ENCODE measurements at regions not wholly inside any gene's neighbourhood (a gene's known extent, or its start where the extent isn't known, plus 50 kb on each side); places are given as distances from the start of the nearest gene placed in this dataset.
A peak's percentile ranks its signal among the peaks of the same experiment; 100 is the strongest.

DNA sequence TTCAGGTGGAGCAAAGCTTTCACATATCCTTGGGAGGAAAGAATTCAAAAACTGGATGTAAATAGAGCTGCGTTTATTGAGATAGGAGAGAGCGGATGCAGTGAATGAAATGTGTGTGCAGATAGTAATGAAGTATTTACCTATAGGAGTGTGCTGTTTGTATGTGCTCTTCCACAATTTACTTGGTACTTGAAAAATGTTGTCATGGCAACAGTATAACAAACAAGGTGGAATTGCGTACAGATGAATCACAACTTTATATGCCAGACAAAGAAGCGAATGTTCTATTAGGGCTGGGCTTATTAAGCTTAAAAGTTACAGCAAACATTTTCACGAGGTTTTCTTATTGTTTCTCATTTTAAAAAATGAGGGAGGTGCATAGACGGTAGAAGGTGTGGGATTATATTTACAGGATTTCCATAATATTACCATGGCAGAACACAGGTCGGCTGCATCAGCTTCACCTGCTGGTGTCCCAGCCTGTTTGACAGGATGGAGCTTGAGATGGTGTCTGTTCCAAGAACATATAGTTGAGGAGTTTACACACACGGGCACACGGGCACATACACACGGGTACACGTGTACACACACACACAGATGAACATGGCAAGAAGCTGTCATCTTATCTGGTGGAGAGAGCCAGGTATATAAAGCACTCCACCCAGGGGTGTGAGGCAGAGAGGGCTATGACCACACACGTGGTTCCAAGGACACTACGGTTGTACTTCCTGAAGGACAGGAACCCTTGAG lies 155.7 kb downstream of the RMI1 start:
- peak; percentile 9 to 21 for DNase-seq

DNA sequence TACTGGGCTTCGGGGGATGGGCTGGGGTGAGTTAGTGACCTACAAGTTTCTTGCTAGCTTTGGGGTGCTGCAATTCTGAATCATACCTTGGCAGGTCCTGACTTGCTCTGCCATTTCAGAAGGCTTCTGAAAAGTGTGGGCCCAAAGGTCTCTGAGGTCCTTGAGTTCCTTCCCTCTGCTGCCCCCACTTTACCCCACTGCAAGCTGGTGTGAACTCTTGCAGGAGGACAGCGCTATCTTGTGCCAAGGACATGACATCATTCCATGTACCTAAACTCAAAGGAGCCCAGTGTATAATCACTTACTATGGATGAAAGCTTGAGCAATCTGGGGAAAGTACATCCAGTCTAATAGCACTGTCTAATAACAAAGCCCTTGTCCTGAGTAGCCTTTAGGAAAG lies 157.4 kb downstream of the RMI1 start:
- no peak for DNase-seq

DNA sequence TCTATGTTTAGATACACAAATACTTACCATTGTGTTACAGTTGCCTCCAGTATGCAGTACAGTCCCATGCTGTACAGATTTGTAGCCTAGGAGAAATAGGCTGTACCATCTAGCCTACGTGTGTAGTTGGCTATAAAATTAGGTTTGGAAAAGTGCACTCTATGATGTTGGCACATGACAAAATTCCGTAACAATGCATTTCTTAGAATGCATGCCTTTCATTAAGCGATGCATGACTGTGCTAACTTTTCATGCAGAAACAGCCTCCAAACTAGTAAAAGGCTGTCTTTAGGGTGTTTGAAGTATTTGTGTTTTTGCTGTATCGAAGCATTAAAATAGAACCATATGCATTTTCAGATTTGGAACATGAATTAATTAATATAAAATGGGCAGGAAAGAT lies 157.9 kb downstream of the RMI1 start:
- DNase-seq, result no peak

- peak in 1 of 2 experiments; percentile 8 for DNase-seq
Observed at GRCh38 chr9:84139296-84140070, 158.9 kb downstream of the RMI1 start.

DNA sequence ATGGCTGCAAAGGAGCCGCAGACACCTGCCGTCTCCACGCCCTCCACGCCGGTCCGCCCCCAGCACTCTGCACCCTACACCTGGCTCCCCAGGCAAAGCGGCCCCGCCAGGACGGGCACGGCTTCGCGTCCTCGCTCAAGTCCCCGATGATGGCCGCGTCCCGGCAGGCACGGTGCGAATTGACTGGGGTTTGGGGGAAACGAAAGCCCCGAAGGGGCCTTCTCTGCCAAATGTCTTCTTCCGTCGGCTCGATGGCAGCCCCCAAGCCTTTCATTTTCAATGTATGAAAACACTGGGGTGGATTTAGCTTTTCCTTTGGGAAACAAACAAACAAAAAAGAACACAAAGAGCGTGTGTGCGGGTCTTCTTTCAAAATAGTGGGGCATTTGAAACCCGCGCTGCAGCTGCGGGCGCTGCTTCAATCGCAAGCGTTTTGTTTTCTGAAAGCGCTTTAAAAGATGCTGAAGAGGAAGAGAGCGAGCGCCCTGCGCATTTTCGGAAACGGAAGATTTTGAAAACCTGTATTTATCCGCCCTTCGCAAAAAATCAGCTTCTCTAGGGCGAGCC lies 160.0 kb downstream of the RMI1 start:
- DNase-seq, result no peak

- DNase-seq, result no peak
Observed at GRCh38 chr9:84141741-84142370, 161.3 kb downstream of the RMI1 start.

DNA sequence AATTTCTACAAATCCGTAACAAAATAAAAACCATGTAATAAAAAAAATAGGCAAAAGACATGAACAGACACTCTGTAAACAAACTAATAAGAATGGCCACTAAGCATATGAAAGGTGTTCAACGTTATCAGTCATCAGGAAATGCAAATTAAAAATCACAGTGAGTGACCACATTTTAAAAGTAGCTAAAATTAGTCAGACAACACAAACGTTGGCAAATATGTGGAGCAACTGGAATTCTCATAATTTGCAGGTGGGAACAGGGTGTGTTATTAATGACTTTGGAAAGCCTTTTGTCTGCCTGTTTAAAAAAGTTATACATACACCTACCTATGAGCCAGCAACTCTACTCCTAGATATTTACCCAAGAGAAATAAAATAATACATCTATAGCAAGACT lies 164.4 kb downstream of the RMI1 start:
- no peak for DNase-seq

DNA sequence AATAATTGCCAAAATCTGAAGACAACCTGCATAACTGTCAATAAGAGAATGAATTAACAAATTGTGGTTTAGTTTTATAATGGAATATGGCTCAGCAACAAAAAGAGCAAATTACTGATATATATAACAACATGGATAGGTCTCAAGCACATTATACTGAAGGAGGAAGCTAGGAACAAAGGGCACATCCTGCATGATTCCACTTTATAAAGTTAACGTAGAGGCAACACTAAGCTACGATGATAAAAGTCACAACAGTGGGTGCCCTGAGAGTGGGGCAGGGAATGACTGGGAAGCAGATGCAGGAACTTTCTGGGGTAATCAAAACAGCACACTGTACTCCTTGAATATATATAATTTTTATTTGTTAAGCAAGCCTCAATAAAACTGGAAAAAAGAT lies 165.2 kb downstream of the RMI1 start:
- no peak for DNase-seq

DNA sequence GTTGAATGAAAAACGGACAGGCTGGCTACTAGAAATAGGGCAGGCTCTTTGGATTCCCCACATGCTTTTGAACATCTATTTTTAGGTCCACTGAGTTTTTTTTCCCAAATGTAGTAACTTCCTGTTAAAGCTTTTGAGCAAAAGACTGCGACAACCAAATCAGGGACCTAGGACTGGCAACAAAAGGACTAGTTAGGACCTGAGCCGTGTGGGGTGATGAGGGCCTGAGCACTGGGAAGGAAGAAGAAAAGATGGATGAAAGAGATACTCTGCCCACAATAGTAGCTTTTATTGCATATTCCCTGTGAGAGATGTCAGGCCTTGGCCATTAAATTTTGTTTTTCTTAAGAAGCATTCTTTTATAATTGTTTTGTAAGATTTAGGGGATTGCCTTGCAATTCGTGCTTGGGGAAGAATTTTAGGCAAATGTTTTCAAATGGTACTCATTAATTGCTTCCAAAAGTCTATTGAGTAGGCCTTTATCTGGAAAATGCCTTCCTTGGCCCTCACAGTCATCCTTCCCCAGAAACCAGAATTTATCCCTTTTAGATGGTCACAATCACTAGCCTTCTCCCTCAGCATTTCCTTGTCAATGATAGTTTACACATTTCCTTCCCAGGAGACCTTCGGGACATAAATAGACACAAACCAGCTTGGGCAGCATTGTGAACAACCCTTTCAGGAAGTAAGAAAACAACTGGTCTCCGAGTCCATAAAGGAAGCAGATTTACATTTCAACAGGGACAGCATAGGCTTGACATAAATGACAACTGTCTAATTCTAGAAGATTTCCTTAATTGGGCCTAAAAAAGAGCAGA lies 166.5 kb downstream of the RMI1 start:
- DNase-seq, result no peak

GRCh38 chr9:84151236-84151635 lies 170.6 kb downstream of the RMI1 start:
- DNase-seq, result no peak

GRCh38 chr9:84151640-84152039 lies 171.0 kb downstream of the RMI1 start:
- no peak for DNase-seq

- no peak for DNase-seq
Observed at GRCh38 chr9:84152204-84152603, 171.6 kb downstream of the RMI1 start.

DNA sequence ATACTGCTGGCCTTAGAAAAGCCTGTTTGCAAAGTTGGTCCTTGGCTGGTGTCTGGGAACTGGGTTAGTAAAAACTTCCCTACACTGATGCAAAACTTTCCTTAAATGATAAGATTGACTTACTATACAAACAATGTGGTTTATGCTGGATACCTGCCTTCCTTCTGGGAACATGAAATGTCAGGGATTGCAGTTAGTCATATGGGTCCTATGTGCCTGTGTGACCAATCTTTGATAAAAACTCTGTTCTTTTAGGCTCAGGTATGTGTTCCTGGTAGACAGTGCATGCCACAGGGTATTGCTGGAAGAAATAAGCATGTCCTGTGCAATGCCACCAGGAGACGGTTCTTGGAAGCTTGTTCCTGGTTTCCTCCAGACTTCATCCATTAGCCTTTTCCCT lies 173.3 kb downstream of the RMI1 start:
- DNase-seq, result no peak

DNA sequence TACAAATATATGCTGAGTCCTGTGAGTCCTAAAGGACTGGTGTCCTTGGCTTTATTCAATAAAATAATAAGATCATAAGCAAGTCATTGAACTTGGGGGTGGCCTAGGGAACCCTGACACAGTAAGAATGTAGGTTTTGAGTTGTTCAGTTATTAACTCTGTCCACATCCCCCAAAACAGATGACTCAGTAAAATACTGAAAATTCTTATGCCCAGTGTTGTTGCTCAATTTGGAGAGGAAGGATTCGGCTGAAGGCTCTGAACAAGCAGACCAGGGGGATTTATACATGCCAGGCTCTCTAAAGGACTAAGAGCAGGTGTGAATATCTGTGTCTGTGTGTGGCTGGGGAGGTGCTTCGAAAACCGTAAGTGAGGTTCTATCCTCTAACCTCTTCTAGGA lies 173.7 kb downstream of the RMI1 start:
- DNase-seq, result no peak

GRCh38 chr9:84163052-84163650 lies 177.4 kb downstream of the SLC28A3 start:
- no peak for DNase-seq

GRCh38 chr9:84166891-84167290 lies 173.7 kb downstream of the SLC28A3 start:
- DNase-seq, result peak in 1 of 2 experiments; percentile 3

DNA sequence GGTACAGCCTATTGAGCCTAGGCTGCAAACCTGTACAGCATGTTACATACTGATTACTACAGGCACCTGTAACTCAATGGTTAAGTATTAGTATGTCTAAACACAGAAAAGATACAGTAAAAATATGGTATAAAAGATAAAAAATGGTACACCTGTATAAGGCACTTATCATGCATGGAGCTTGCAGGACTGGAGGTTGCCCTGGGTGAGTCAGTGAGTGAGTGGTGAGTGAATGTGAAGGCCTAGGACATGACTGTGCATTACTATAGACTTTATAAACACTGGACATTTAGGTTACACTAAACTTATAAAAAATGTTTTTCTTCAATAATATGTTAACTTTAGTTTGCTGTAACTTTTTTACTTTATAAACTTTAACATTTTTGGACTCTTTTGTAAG lies 171.3 kb downstream of the SLC28A3 start:
- no peak for DNase-seq

GRCh38 chr9:84170521-84171141 lies 169.9 kb downstream of the SLC28A3 start:
- DNase-seq, result peak; percentile 49 to 78

- no peak for DNase-seq
Observed at GRCh38 chr9:84173961-84174360, 166.6 kb downstream of the SLC28A3 start.

GRCh38 chr9:84174486-84174885 lies 166.1 kb downstream of the SLC28A3 start:
- DNase-seq, result no peak

DNA sequence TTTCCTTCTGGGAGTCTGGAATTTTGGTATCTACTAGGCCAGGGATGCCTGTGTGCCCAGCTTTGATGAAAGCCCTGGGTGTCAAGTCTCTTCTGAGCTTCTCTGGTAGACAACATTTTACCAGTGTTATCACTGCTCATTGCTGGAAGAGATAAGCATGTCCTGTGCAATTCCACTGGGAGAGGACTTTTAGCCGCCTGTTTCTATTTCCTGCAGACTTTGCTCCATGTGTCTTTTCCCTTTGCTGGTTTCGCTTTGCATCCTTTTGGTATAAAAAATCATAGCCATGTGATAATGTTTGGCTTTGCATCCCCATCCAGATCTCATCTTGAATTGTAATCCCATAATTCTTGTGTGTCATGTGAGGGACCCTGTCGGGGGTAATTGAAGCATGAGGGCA lies 163.2 kb downstream of the SLC28A3 start:
- no peak for DNase-seq

DNA sequence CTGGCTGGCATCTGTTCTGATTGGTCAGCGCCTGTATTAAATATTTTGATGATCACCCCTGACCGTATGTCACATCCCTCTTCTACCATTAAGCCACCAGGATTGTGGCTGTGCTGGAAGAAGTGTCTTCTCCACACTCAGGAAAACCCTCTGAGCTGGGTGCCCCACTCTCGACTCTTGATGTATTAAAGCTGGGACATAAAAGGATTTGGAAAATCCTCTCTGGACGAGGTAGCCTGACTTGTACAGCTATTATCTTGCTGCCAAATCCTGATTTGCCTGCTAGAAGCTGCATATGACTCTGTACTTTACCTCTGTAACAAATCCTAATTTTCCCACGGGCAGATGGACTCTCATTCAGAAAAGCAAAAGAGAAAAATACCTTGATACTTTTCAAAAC lies 161.0 kb downstream of the SLC28A3 start:
- no peak for DNase-seq

Measured in SHP77 (cell line).